NCI-H460 (cell line): ENCODE measurements at regions not wholly inside any gene's neighbourhood (a gene's known extent, or its start where the extent isn't known, plus 50 kb on each side); places are given as distances from the start of the nearest gene placed in this dataset.
A peak's percentile ranks its signal among the peaks of the same experiment; 100 is the strongest.

Source experiments
- DNase-seq: peaks from one replicate; pipeline ENCODE4 v3.0.0-alpha.2; 2016; ENCODE audit warnings: low read depth; ENCODE audit errors: extremely low read depth

- no peak for DNase-seq
These were observed 783.8 kb upstream of the EDIL3 start for GRCh38 chr5:85168474-85168873.

- DNase-seq, result no peak
These were observed 785.5 kb upstream of the EDIL3 start for GRCh38 chr5:85170183-85170582.

GRCh38 chr5:85173469-85173868 is 788.8 kb upstream of the EDIL3 start:
- no peak for DNase-seq

- no peak for DNase-seq
These were observed 797.7 kb upstream of the EDIL3 start for GRCh38 chr5:85182344-85182743.

- DNase-seq, result no peak
These were observed 819.6 kb upstream of the EDIL3 start for GRCh38 chr5:85204289-85204688.

GRCh38 chr5:85205430-85205829 is 820.8 kb upstream of the EDIL3 start:
- DNase-seq, result no peak

GRCh38 chr5:85225388-85225787 is 840.7 kb upstream of the EDIL3 start:
- no peak for DNase-seq

- no peak for DNase-seq
These were observed 864.5 kb upstream of the EDIL3 start for GRCh38 chr5:85249204-85249603.

- no peak for DNase-seq
These were observed 878.4 kb upstream of the EDIL3 start for GRCh38 chr5:85263125-85263524.

- peak; percentile 9 for DNase-seq
These were observed 882.0 kb upstream of the EDIL3 start for GRCh38 chr5:85266692-85267091.

GRCh38 chr5:85268194-85268593 is 883.5 kb upstream of the EDIL3 start:
- no peak for DNase-seq

GRCh38 chr5:85278193-85278592 is 893.5 kb upstream of the EDIL3 start:
- DNase-seq, result no peak

GRCh38 chr5:85288914-85289313 is 904.2 kb upstream of the EDIL3 start:
- no peak for DNase-seq

- DNase-seq, result no peak
These were observed 908.6 kb upstream of the EDIL3 start for GRCh38 chr5:85293145-85293785.

GRCh38 chr5:85304524-85304923 is 919.8 kb upstream of the EDIL3 start:
- DNase-seq, result no peak

- no peak for DNase-seq
These were observed 921.1 kb upstream of the EDIL3 start for GRCh38 chr5:85305766-85306165.

GRCh38 chr5:85311536-85311935 is 926.9 kb upstream of the EDIL3 start:
- no peak for DNase-seq

GRCh38 chr5:85320495-85320894 is 935.8 kb upstream of the EDIL3 start:
- no peak for DNase-seq

- no peak for DNase-seq
These were observed 948.6 kb upstream of the EDIL3 start for GRCh38 chr5:85333276-85333675.

GRCh38 chr5:85337435-85337834 is 952.8 kb upstream of the EDIL3 start:
- no peak for DNase-seq

GRCh38 chr5:85340790-85341189 is 956.1 kb upstream of the EDIL3 start:
- no peak for DNase-seq

- DNase-seq, result no peak
These were observed 961.1 kb upstream of the EDIL3 start for GRCh38 chr5:85345818-85346217.

- DNase-seq, result no peak
These were observed 972.6 kb upstream of the EDIL3 start for GRCh38 chr5:85357309-85357708.
